Activated CD4-positive, alpha-beta T cell treated with anti-CD3 and anti-CD28 coated beads, Interleukin-2, amount 50 U/mL, for 24 hours (primary cell): ENCODE measurements at regions not wholly inside any gene's neighbourhood (a gene's known extent, or its start where the extent isn't known, plus 50 kb on each side); places are given as distances from the start of the nearest gene placed in this dataset.
A peak's percentile ranks its signal among the peaks of the same experiment; 100 is the strongest.

Source experiments
- DNase-seq, 2 donors: peaks; one replicate each; pipeline ENCODE4 v3.0.0-alpha.2; 2020; ENCODE audit warnings: low read depth in 1 of 2, low spot score in 1 of 2

DNA sequence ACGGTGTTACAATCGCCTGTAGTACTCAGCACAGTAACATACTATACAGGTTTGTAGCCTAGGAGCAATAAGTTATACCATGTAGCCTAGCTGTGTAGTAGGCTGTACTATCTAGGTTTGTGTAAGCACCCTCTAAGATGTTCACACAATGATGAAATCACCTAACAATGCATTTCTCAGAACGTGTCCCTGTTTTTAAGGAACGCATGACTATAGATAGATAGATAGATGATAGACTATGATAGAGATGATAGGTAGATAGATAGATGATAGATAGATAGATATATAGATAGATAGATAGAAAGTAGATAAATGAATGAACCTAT is 203.9 kb downstream of the FAM76B start:
- DNase-seq, result no peak

DNA sequence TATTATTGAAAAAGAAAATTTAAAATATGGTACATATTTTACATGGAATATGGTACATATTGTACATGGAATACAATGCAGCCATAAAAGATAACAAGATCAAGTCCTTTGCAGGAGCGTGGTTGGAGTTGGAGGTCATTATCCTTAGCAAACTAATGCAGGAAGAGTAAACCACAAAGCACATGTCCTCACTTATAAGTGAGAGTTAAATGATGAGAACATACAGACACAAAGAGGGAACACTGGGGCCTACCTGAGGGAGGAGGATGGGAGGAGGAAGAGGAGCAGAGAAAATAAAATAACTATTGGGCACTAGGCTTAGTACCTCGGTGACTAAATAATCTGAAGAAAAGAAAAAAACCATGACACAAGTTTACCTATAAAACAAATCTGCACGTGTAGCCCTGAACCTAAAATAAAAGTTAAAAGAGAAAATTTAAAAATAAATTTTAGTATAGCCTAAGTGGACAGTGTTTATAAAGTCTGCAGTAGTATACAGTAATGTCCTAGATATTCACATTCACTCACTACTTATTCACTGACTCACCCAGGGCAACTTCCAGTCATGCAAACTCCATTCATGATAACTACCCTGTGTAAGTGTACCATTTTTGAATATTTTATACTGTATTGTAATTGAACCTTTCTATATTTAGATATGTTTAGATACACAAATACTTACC is 204.4 kb downstream of the FAM76B start:
- no peak for DNase-seq

DNA sequence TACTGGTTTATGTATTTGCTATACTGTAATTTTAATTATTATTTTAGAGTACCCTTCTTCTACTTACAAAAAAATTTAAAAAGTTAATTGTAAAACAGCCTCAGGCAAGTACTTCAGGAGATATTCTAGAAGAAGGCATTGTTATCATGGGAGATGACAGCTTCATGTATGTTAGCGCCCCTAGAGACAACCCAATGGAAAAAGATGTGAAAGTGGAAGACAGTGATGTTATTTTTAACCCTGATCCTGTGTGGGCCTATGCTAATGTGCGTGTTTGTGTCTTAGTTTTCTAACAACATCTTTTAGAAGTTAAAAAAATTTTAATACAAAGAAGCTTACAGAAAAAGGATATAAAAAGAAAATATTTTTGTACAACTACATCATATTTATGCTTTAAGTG is 205.0 kb downstream of the FAM76B start:
- no peak for DNase-seq

DNA sequence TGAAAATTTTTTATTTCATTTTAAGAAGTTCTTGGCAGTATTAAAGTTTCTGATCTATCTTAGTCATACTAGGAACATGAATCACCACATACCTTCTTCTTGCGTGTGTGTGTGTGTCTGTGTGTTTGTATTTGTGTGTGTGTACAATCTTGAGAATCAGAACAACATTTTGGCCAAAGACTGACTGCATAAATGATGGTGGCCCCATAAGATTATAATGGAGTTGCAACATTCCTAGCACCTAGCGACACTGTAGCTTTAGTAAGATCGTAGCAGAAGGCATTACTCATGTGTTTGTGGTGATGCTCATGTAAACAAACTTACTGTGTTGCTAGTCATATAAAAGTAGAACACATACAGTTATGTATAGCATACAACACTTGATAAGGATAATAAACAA is 205.4 kb downstream of the FAM76B start:
- no peak for DNase-seq

DNA sequence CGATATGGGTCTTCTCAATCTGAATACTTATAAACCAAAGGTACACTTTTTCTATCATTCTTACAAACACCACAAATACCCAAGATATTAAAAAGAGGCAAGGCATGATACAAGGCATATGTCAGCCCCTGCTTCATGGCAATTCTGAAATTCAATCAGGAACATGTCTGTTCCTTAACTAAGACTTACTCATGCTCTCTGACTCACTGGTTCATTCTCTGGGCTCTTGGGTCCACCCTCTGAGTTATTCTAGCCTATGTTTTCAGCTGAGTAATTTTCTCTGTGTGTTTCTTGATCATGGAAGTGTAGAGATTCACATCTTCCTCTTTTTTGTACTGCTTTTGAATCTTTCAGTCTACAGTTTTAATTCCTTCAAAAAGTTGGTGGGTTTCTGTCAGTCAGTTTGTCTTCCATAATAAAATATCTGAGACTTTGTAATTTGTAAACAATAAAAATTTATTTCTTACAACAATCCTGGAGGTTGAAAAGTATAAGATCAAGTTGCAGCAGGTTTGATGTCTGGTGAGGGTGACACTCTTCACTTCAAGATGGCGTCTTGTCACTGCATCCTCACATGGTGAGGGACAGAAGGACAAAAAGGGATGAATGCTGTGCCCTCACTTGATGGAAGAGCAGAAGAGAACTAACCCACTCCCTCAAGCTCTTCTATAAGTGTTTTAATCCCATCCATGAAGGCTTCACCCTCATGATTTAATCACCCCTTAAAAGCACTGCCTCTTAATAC is 211.7 kb downstream of the FAM76B start:
- peak in 1 of 2 donors; percentile 10 for DNase-seq

DNA sequence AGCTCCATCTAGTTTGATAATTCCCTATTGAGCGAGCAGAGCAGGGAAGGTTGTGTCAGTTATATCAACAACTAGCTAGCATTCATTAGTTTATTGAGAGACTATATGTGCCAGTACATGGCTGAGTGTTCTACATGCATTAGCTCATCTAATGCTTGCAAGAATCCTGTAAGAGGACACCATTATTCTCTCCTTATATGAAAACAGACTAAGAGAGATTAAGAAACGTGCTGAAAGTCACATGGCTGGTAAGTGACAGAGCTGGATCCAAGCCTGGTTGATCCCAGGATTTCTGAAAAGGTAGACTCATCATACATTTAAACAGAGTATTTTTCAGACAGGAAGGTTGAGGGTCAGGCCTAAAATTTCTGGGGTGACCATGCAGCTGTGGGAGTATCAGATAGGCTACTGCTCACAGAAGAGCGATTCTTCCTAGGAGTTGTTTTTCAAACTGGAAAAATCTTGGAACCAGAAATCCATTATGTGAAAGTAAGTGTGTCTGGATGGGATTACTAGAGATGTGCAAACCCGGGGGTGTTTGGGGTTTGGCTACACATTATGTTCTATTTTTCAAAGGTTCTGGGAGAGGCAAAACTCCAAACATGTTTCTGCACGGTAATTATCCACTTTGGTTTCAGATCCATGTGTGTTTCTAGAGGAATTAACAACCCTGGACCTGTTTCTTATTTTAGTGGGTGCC is 213.3 kb downstream of the FAM76B start:
- no peak for DNase-seq

DNA sequence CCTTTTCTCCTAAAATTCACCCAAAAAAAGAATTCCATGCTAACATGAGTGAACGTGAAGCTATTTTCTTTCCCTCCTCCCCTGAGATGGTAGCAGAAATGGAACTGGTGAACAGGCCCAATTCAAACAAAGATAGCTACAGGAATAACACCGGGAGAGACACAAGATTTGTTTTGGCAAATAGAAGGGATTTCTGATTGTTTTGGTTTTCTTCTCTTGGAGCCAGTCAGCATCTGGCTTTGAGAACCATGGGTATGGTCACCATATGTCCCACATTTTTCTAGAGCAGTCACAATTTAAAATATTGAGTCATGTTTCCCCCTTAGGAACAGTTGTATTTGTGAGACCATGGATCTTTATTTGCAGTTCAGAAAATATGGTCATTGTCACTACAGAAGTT is 214.1 kb downstream of the FAM76B start:
- DNase-seq, result no peak

DNA sequence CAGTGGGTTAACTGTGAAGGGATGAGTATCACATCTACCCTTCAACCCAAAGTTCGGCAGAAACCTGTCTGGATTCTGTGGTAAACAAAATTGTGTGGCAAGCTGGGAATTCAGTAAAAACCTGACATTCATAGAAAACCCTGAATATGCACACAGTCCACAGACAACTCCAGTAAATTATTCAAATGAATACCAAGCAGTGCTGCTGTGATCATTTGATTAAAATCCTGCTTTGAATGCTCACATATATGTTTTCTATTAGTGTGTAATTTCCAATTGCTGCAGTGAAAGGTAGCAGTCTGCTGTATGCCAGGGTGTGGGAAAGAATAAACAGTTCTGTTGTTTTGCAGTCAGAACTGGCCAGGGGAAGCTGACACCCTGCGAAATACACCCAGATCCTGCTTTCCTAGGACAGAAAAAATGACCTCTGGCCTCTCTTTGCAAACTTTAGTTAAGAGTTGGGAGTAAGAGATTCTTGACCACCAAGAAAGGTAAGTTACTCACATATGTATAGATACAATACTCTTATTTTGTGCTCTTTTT is 217.8 kb downstream of the FAM76B start:
- DNase-seq, result no peak

DNA sequence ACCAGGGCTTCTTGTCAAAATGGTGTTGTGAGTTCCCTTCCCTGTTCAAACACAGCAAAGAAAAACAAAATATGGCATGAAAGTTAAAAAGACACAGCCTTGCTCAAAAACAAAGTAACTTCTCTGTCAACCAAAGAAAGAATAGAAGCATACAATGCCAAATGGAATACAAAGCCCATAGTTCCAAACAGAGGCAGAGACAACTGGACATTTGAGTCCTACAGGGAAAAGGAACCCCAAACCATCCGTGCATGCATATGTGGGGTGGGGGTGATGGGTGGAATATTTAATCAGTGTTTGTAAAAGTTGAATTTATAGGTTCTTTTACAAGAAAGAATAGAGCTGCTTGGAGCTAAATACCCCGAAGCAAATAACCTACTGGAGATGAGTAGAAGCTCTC is 218.7 kb downstream of the FAM76B start:
- DNase-seq, result no peak

DNA sequence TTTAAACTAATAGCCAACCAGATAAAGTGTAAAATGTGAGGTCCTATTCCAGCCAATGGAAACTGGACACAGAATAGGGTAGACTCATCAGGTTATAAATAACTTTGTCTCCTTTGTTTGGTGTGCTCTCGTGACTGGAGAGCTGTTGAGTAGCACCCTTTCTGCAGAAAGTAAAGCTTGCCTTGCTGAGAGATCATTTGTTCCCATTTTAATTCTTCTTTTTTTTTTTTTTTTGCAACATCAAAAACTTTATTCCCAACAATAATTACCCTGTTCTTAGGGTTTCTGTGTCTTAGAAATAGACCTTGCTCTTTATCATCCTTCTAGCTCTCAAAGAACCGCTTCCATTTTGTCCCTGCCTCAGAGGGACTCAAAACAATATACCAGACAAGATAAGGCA is 220.4 kb downstream of the FAM76B start:
- DNase-seq, result no peak

DNA sequence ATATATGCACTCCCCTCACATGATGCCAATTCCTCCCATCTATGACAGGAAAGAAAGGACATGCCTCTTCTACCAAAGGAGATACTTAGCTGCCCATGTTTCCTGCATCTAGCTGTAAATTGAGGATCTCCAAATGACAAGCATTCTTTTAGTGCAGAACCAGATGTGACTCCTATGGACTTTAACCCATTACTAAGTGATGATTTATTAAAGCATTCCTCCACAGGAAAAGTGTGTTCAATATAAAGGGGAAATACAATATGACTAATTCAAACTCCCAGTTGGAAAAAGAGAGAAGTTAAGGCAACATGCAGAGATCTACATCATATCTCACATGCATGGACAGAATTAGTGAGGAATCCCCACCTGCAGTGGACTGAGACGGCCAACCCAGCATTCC is 221.3 kb downstream of the FAM76B start:
- no peak for DNase-seq

DNA sequence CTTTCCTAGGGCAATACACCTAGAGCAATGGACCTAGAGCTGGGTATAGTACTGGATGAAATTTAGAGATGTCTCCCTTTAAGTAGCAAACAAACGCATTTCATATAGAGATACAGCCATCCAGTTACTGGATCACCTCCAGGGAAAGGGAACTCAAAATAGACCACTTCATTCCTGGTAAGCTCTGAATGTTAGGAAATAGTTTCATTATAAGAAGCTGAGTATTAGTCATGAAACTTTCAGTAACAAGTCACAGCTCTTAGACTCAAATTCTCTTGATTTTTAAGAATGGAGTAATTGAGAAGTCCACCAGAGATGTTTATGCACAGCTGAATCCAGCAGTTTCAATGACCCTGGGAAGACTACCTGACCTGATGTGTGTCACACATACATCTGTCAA is 221.9 kb downstream of the FAM76B start:
- DNase-seq, result no peak

DNA sequence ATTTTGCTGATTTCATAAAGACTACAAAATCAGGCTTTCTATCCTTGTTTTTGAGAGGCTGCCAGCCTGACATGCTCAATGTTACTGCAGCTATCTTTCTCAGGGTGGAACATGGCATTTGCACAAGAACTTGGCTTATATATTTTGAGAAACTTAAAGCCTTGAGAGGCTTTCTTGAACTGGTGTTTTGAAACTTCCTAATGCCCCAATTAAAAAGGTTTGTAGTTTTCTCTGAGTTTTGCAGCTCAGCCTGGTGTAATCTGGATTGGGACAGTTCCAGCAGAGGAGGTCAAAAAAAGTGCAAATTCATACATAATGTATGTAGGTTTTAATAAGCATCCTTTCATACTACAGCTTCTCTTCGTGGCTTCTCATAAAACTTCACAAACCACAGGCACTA is 223.4 kb downstream of the FAM76B start:
- no peak for DNase-seq

DNA sequence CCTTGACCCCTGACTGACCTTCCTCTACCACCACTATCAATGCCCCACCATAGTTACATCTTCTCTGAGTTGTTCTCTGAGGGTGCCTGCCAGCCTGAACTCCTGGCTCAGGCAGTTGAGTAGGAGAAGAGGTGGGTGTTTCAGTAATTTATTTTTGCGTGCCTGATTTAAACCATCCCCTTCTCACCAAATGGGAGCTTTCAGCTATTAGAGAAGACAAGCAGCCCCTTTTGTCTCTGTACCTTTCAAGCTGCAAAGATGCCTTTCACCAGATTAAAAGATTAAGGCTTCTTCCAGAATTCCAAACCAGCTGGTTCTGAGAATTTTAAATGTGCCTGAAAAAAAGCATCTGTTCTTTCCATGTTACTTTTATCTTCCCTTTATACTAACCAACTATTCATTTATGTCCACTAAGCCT is 223.8 kb downstream of the FAM76B start:
- no peak for DNase-seq

DNA sequence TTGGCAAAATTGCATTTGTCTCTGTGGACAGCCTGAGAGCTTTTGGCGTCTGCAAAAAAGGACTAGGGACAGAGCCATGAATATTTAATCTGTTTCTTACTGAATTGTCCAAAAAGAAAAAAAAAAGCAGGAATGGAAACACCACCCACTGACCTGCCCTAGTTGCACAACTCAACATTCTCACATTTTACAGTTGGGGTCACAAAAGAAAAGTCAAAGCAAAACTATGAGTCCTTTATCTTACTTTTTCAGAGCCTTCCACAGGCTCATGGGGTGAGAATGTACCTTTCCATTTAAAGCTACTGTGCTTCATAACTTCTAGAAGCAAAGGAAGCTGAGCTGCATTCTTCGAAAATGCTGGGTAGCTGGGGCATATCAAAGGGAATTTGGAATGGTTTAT is 225.7 kb downstream of the FAM76B start:
- DNase-seq, result no peak

DNA sequence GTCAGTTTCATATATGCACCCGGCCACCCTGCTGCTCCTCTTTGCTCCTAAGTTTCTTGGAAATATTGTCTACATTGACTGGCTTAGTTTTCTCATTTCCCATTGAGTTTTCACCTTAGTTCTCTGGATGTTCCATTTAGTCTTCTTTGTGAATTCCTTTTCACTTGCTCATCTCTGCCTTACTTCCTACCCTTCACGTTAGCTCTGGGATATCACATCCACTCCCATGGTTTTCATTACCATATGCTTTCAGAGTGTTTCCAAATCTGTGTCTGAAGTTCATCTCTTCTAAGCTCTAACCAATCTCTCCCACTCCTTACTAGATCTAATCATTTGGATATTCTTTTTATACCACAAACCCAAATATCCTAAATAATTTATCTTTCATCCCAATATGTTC is 226.4 kb downstream of the FAM76B start:
- no peak for DNase-seq

DNA sequence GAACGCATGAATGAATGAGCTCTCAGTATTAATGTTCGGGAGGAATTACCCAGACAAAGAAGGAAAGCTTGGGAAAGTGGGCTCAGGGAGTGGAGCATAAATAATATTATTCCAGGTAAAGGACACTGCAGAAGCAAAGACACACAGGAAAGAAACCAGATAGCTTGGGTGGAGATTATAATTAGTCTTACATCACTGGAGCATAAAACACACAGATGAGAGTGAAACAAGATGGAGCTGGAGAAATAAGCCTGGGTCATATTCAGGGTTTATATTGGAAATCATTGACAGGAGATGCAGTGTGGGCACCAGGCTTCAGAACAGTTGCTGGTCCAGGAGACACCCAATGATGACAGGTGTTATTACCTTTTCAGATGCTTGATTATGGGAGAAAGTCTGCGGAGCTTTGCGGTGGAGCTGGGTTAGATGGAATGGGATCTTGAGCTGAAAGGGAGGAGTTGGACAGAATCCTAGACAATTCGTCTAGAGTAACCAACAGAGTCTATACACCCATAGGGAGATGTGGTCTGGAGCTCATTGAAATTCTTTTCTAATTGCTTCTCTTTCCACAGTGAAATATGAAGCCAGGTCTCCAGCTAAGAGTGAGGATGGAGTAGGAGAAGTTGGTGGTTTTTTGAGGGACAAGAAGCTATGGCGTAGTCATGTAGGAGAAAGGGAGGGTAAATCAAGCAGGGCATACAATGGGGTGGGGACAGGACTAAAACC is 227.2 kb downstream of the FAM76B start:
- no peak for DNase-seq

DNA sequence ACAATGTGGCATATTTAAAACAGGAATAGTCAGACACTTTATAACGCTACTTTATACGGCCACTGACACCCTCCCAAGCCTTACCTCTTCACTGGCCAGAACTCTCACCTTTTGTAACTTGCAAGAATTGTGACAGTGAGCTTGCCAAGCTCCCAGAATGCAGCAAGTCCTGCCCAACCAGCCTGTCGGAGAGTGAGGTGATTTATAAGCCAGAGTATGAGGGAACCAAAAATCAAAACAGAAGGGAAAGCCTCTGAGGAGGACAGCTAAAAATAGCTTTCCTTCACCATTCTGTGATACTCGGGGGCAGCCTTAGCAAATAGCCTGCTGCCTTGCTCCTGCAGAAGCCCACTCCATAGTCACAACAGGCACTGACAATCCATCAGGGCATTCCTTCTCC is 229.7 kb downstream of the FAM76B start:
- no peak for DNase-seq

DNA sequence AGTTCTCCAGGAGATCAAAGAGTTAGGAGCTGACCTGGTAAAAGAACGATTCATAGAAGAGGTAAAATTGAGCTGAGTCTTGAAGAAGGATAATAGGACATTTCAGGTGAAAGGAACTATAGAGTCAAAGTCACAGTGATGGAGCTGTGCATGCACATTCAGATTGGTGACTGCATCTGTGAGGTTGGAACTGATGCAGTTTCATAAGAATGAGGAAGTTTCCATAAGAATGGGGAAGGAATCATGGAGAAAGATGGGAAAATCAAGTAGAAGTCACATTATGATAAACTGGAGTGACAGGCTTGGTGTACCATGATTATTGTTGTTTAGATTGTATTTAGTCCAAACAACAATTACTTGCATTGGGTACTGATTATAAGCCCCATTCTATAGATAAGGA is 232.2 kb downstream of the FAM76B start:
- no peak for DNase-seq

DNA sequence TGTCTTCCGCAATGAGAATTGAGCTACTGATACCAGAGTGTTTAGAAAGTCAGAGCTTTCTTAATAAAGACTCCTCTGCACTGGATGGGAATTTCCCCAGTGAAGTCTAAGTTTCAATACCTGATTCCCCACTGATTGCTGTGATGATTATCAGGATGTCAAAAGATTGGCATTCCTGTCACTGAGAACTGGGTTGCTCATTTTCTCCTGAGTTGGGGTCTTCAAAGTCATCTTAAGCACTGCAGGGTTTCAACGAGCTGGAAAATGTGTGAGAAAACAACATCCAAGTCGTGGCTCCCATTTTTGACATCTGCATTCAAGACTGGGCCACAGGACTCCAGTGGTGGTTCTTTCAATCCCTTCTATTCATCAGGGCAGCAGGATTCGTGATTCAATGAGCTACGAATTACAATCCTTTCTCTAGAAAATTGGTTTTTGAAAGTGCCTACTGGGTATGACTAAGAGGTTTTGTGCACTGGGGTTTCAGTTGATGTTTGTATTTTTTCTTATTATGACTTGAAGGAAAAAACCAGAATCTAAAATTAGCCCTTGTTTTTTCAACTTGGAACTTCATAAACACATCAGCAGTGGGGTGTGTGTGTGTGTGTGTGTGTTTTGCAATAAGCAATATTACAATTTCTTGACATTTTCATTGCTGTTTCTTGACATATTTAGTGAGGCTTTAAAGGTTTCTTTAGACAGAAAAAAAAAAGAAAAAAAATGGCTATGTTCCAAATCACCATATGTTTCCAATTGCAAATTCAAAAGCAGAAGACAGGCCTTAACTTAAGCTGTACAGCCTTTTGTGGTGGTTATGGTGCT is 233.0 kb downstream of the FAM76B start:
- DNase-seq, result peak; percentile 13 to 19

DNA sequence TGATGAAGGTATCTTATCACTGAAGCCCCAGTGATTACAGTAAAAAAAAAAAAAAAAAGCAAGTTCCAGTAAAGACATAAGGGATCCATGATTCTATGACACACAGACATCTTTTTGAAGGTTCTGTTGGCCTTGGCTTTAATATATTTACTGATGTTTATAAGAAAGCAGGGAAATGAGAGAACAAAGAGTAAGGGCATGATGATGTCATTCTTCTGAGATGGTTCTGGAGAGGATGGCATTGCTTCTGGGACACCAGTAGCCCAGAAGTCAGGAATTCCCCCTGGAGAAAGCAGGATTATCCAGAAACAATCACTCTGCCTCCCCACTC is 233.6 kb downstream of the FAM76B start:
- DNase-seq, result no peak
